Skeletal muscle cell (primary cell): ENCODE measurements at regions not wholly inside any gene's neighbourhood (a gene's known extent, or its start where the extent isn't known, plus 50 kb on each side); places are given as distances from the start of the nearest gene placed in this dataset.
A peak's percentile ranks its signal among the peaks of the same experiment; 100 is the strongest.
"Not testable (repeated sequence)": the region's sequence is repeated elsewhere in the genome, so short reads cannot be mapped to it uniquely, and the experiment has no call there.

Experiments
- DNase-seq: peaks from one replicate; pipeline ENCODE4 v3.0.0-alpha.2; 2010; ENCODE audit warnings: low read depth
- H3K4me3 ChIP-seq: 2 replicates; pipeline ENCODE4 v1.5.1; 2011; ENCODE audit warnings: low read depth, mild to moderate bottlenecking, control low read depth, low read length, moderate library complexity

- DNase-seq: no peak
- H3K4me3 ChIP-seq: no peak overlapping the region
These were observed 864.2 kb downstream of the FAM181B start for GRCh38 chr11:81869351-81870065.

GRCh38 chr11:81866896-81867295 lies 866.8 kb downstream of the FAM181B start:
- DNase-seq: no peak
- no peak overlapping the region for H3K4me3 ChIP-seq

GRCh38 chr11:81857386-81857785 lies 876.3 kb downstream of the FAM181B start:
- H3K4me3 ChIP-seq: no peak overlapping the region
- no peak for DNase-seq

- DNase-seq: no peak
- H3K4me3 ChIP-seq: no peak overlapping the region
These were observed 879.9 kb downstream of the FAM181B start for GRCh38 chr11:81853791-81854190.

GRCh38 chr11:81852896-81853295 lies 880.8 kb downstream of the FAM181B start:
- H3K4me3 ChIP-seq: no peak overlapping the region
- no peak for DNase-seq

GRCh38 chr11:81840380-81840779 lies 893.3 kb downstream of the FAM181B start:
- H3K4me3 ChIP-seq: no peak overlapping the region
- DNase-seq: no peak

- DNase-seq: no peak
- H3K4me3 ChIP-seq: no peak overlapping the region
These were observed 893.7 kb downstream of the FAM181B start for GRCh38 chr11:81839976-81840375.

- H3K4me3 ChIP-seq: no peak overlapping the region
- no peak for DNase-seq
These were observed 894.6 kb downstream of the FAM181B start for GRCh38 chr11:81839016-81839415.

- H3K4me3 ChIP-seq: no peak overlapping the region
- DNase-seq: no peak
These were observed 903.7 kb downstream of the FAM181B start for GRCh38 chr11:81829976-81830375.

- DNase-seq: no peak
- no peak overlapping the region for H3K4me3 ChIP-seq
These were observed 908.3 kb downstream of the FAM181B start for GRCh38 chr11:81825346-81825745.

- no peak overlapping the region for H3K4me3 ChIP-seq
- no peak for DNase-seq
These were observed 914.2 kb downstream of the FAM181B start for GRCh38 chr11:81819462-81819861.

GRCh38 chr11:81804858-81805257 lies 928.8 kb downstream of the FAM181B start:
- no peak overlapping the region for H3K4me3 ChIP-seq
- no peak for DNase-seq

GRCh38 chr11:81802591-81802990 lies 931.1 kb downstream of the FAM181B start:
- no peak overlapping the region for H3K4me3 ChIP-seq
- DNase-seq: no peak

- DNase-seq: no peak
- H3K4me3 ChIP-seq: no peak overlapping the region
These were observed 941.2 kb downstream of the FAM181B start for GRCh38 chr11:81792416-81792815.

GRCh38 chr11:81787584-81788049 lies 946.0 kb downstream of the FAM181B start:
- no peak overlapping the region for H3K4me3 ChIP-seq
- DNase-seq: peak; percentile 4

GRCh38 chr11:81772166-81772565 lies 961.5 kb downstream of the FAM181B start:
- DNase-seq: no peak

GRCh38 chr11:81769906-81770305 lies 963.8 kb downstream of the FAM181B start:
- not testable (repeated sequence) for DNase-seq, H3K4me3 ChIP-seq

More at GRCh38 chr11:81772166-81772565, 961.5 kb downstream of the FAM181B start:
- no peak overlapping the region for H3K4me3 ChIP-seq

- no peak overlapping the region for H3K4me3 ChIP-seq
- no peak for DNase-seq
These were observed 976.6 kb downstream of the FAM181B start for GRCh38 chr11:81756864-81757595.

GRCh38 chr11:81749245-81749644 lies 984.4 kb downstream of the FAM181B start:
- H3K4me3 ChIP-seq: no peak overlapping the region
- DNase-seq: no peak

GRCh38 chr11:81744336-81745116 lies 989.1 kb downstream of the FAM181B start:
- H3K4me3 ChIP-seq: no peak overlapping the region
- DNase-seq: no peak
